WERI-Rb-1 (cell line): ENCODE measurements at regions not wholly inside any gene's neighbourhood (a gene's known extent, or its start where the extent isn't known, plus 50 kb on each side); places are given as distances from the start of the nearest gene placed in this dataset.

Source experiments
- DNase-seq: peaks from one replicate; pipeline ENCODE4 v3.0.0-alpha.2; 2020
- H3K27ac ChIP-seq: fragments of 250-450 bp; sonication (Bioruptor Pico); 2 replicates; pipeline ENCODE4 v1.5.1; 2020; ENCODE audit warnings: mild to moderate bottlenecking, moderate library complexity
- H3K27me3 ChIP-seq: fragments of 250-450 bp; sonication (Bioruptor Pico); 2 replicates; pipeline ENCODE4 v1.5.1; 2021; ENCODE audit warnings: mild to moderate bottlenecking, low read depth, moderate library complexity; ENCODE audit not compliant: insufficient read depth, severe bottlenecking
- H3K36me3 ChIP-seq: fragments of 250-450 bp; sonication (Bioruptor Pico); 2 replicates; pipeline ENCODE4 v1.5.1; 2020; ENCODE audit warnings: mild to moderate bottlenecking, moderate library complexity
- H3K4me3 ChIP-seq: 2 replicates; pipeline ENCODE4 v1.5.1; 2011; ENCODE audit warnings: low read depth, mild to moderate bottlenecking, control low read depth, low read length
- H3K9me3 ChIP-seq: fragments of 250-450 bp; sonication (Bioruptor Pico); 2 replicates; pipeline ENCODE4 v1.5.1; 2021; ENCODE audit warnings: mild to moderate bottlenecking, moderate library complexity; ENCODE audit not compliant: severe bottlenecking
- CTCF ChIP-seq: IDR thresholded peaks from 2 replicates; pipeline ENCODE4 v1.5.1; 2011; ENCODE audit warnings: low read depth, mild to moderate bottlenecking, control low read depth, inconsistent platforms, low read length

GRCh38 chr9:86679909-86680308, 267.4 kb downstream of the GAS1 start:
- H3K27ac ChIP-seq, result no peak overlapping the region
- no peak for DNase-seq
- no peaks in the 10 kb centered on the region for H3K9me3 ChIP-seq
- no peak overlapping the region for H3K4me3 ChIP-seq
- no peaks in the 10 kb centered on the region for H3K36me3 ChIP-seq
- no peak for TF ChIP-seq CTCF
- peaks cover 58% of the 10 kb centered on the region for H3K27me3 ChIP-seq

- Histone ChIP-seq H3K36me3 (no peaks in the 10 kb centered on the region), H3K4me3 (no peak overlapping the region), H3K9me3 (no peaks in the 10 kb centered on the region), H3K27me3 (peaks cover 84% of the 10 kb centered on the region), H3K27ac (no peak overlapping the region)
- no peak for DNase-seq
- no peak for TF ChIP-seq CTCF
These were observed 270.9 kb downstream of the GAS1 start for GRCh38 chr9:86676396-86676795.

- no peak for DNase-seq
- H3K9me3 ChIP-seq, result no peaks in the 10 kb centered on the region
- H3K36me3 ChIP-seq, result no peaks in the 10 kb centered on the region
- H3K27me3 ChIP-seq, result peaks cover 84% of the 10 kb centered on the region
- H3K27ac ChIP-seq, result no peak overlapping the region
- H3K4me3 ChIP-seq, result no peak overlapping the region
- no peak for TF ChIP-seq CTCF
These were observed 271.5 kb downstream of the GAS1 start for GRCh38 chr9:86675805-86676204.

- Histone ChIP-seq H3K27ac (no peak overlapping the region), H3K9me3 (no peaks in the 10 kb centered on the region), H3K27me3 (peaks cover 76% of the 10 kb centered on the region), H3K4me3 (no peak overlapping the region), H3K36me3 (no peaks in the 10 kb centered on the region)
- TF ChIP-seq CTCF, result no peak
- DNase-seq, result no peak
These were observed 272.8 kb downstream of the GAS1 start for GRCh38 chr9:86674487-86674886.

GRCh38 chr9:86672966-86673365, 274.3 kb downstream of the GAS1 start:
- no peak overlapping the region for H3K4me3 ChIP-seq

More at GRCh38 chr9:86672966-86673365, 274.3 kb downstream of the GAS1 start:
- Histone ChIP-seq H3K9me3 (no peaks in the 10 kb centered on the region), H3K27ac (no peak overlapping the region), H3K36me3 (no peaks in the 10 kb centered on the region), H3K27me3 (peaks cover 74% of the 10 kb centered on the region)
- TF ChIP-seq CTCF, result no peak
- DNase-seq, result no peak
